ENCODE measurements at regions not wholly inside any gene's neighbourhood (a gene's known extent, or its start where the extent isn't known, plus 50 kb on each side); places are given as distances from the start of the nearest gene placed in this dataset.
A peak's percentile ranks its signal among the peaks of the same experiment; 100 is the strongest.
"Not testable (repeated sequence)": the region's sequence is repeated elsewhere in the genome, so short reads cannot be mapped to it uniquely, and the experiment has no call there.

DNA sequence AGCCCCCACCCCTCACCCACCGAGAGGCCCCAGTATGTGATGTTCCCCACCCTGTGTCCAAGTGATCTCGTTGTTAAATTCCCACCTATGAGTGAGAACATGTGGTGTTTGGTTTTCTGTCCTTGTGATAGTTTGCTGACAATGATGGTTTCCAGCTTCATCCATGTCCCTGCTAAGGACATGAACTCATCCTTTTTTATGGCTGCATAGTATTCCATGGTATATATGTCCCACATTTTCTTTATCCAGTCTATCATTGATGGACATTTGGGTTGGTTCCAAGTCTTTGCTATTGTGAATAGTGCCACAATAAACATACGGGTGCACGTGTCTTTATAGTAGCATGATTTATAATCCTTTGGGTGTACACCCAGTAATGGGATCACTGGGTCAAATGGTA lies 79.2 kb downstream of the PXDC1 start:
- not testable (repeated sequence) for H3K9me3 ChIP-seq (ENCODE audit: low read length); H3K9ac ChIP-seq (ENCODE audit: low read length); H3K4me3 ChIP-seq (ENCODE audit: low read depth in 1 of 2, low read length in 2 of 2); H3K27me3 ChIP-seq (ENCODE audit: control insufficient read depth in 1 of 2, insufficient read depth in 2 of 2, low read length in 2 of 2); H3K27ac ChIP-seq (ENCODE audit: low read depth, low read length); H3K4me1 ChIP-seq (ENCODE audit: insufficient read depth, low read length); H3K36me3 ChIP-seq (ENCODE audit: insufficient read depth, low read length)

DNA sequence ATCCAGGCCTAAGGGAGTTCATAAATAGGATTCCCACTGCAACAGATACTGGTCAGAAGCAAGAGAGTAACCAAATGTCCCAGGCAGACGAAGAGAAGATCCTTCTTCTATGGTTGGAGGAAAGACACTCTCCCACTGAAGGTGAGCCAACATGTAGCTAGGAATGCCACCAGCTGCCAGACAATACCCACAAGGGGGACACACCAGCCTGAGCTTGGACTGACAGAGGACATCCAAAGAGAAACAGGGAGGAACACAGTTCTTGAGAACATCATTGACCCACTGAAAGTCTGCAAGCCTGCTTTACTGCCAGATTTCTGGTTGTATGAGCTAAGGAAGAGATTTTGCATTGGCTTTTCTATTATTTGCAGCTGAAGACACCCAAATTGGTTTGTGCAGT lies 80.1 kb downstream of the PXDC1 start:
- Histone ChIP-seq H3K27me3 (ENCODE audit: control insufficient read depth in 1 of 2, insufficient read depth in 2 of 2, low read length in 2 of 2) (no peaks in the 10 kb centered on the region), H3K4me1 (ENCODE audit: insufficient read depth, low read length) (no peaks in the 10 kb centered on the region), H3K36me3 (ENCODE audit: insufficient read depth, low read length) (no peaks in the 10 kb centered on the region), H3K27ac (ENCODE audit: low read depth, low read length) (no peak overlapping the region), H3K9me3 (ENCODE audit: low read length) (no peaks in the 10 kb centered on the region), H3K4me3 (ENCODE audit: low read depth in 1 of 2, low read length in 2 of 2) (no peak overlapping the region), H3K9ac (ENCODE audit: low read length) (no peak overlapping the region)

DNA sequence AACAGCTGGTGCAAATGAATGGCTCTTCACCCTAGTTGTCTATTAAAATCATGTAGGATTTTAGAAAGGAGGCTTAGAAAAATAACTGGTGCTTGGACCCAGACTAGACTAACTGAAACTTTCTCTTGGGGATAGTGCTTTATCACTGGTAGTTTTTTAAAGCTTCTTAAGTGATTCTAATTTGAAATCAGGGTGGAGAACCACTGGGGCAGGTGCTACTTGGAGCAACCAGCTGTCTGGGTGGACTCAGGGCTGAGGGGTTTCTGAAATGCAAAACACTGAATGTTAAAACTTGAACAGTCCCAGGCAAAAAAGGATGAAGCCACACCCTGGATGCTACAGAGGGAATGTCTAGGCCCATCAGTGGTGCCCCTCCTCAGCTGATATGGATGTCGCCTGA lies 81.2 kb downstream of the PXDC1 start:
- no peaks in the 10 kb centered on the region for H3K9me3 ChIP-seq (ENCODE audit: low read length)
- H3K4me3 ChIP-seq (ENCODE audit: low read depth in 1 of 2, low read length in 2 of 2), result no peak overlapping the region
- no peaks in the 10 kb centered on the region for H3K36me3 ChIP-seq (ENCODE audit: insufficient read depth, low read length)
- no peak overlapping the region for H3K27ac ChIP-seq (ENCODE audit: low read depth, low read length)
- H3K27me3 ChIP-seq (ENCODE audit: control insufficient read depth in 1 of 2, insufficient read depth in 2 of 2, low read length in 2 of 2), result no peaks in the 10 kb centered on the region
- peaks cover 9% of the 10 kb centered on the region for H3K4me1 ChIP-seq (ENCODE audit: insufficient read depth, low read length)
- no peak overlapping the region for H3K9ac ChIP-seq (ENCODE audit: low read length)

DNA sequence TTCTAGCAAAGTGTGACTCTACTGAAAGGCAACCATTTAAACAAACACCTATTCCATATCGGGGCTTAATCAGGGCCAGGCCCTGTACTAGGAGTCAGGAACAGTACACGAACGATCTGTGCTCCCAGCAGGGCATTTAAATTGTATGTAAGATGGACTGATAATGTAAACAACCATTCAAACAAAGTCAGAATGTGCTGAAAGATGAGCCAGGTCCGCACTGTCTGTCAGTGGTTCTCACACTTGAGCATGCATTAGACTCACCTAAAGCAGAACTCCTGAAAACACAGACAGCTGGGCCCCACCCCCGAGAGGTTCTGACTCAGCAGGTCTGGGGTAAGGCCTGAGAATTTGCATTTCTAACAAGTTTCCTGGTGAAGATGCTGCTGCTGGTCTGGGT lies 81.6 kb downstream of the PXDC1 start:
- H3K4me1 ChIP-seq (ENCODE audit: insufficient read depth, low read length), result peaks cover 13% of the 10 kb centered on the region
- no peak overlapping the region for H3K9ac ChIP-seq (ENCODE audit: low read length)
- H3K27me3 ChIP-seq (ENCODE audit: control insufficient read depth in 1 of 2, insufficient read depth in 2 of 2, low read length in 2 of 2), result no peaks in the 10 kb centered on the region
- H3K4me3 ChIP-seq (ENCODE audit: low read depth in 1 of 2, low read length in 2 of 2), result no peak overlapping the region
- no peaks in the 10 kb centered on the region for H3K9me3 ChIP-seq (ENCODE audit: low read length)
- H3K36me3 ChIP-seq (ENCODE audit: insufficient read depth, low read length), result no peaks in the 10 kb centered on the region
- no peak overlapping the region for H3K27ac ChIP-seq (ENCODE audit: low read depth, low read length)

DNA sequence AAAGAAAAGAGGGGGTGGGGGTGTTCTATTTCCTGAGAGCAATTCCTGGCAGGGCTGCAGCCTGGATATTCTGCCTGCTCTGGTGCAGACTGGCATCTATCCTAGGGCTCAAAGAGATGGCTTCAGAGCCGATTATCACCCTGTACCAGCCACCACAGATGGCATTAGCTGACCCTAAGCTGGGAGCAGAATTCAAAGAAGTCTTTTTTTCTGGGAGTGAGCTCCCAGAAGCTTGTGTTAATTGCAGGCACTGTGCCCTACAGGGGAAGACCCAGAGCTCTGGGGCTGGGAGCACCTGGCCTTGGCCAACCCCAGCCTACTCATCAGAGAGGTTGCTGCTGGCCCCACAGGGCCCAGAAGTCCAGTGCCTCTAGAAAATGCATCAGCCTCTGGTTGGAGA lies 85.9 kb downstream of the PXDC1 start:
- peak overlapping the region; percentile 7 for H3K27ac ChIP-seq (ENCODE audit: low read depth, low read length)
- H3K9ac ChIP-seq (ENCODE audit: low read length), result no peak overlapping the region
- H3K36me3 ChIP-seq (ENCODE audit: insufficient read depth, low read length), result no peaks in the 10 kb centered on the region
- H3K9me3 ChIP-seq (ENCODE audit: low read length), result no peaks in the 10 kb centered on the region
- no peaks in the 10 kb centered on the region for H3K27me3 ChIP-seq (ENCODE audit: control insufficient read depth in 1 of 2, insufficient read depth in 2 of 2, low read length in 2 of 2)
- no peak overlapping the region for H3K4me3 ChIP-seq (ENCODE audit: low read depth in 1 of 2, low read length in 2 of 2)
- peaks cover 28% of the 10 kb centered on the region for H3K4me1 ChIP-seq (ENCODE audit: insufficient read depth, low read length)

DNA sequence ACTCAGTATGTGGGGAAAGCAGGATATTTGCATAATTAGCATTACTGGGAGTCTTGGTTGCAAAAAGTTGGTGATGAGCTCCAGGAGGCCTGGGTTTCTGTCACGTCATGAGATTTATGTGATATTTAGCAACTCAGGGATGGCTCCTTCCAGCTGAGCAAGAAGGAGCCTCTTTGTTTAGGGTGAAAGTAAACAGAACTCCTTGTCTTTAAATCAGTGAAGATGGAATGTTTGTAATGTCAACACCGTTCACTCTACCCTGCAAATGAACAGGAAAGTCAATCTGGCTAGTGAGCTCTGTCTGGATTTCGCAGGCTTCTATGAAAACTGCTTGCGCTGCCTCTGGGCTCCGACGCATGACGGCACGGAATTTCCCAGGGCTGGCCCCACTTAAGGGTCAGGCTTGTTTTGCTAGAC lies 86.9 kb downstream of the PXDC1 start:
- Histone ChIP-seq H3K27ac (ENCODE audit: low read depth, low read length) (peak overlapping the region; percentile 56), H3K4me3 (ENCODE audit: low read depth in 1 of 2, low read length in 2 of 2) (no peak overlapping the region), H3K4me1 (ENCODE audit: insufficient read depth, low read length) (peaks cover 28% of the 10 kb centered on the region), H3K9ac (ENCODE audit: low read length) (no peak overlapping the region), H3K9me3 (ENCODE audit: low read length) (no peaks in the 10 kb centered on the region), H3K36me3 (ENCODE audit: insufficient read depth, low read length) (no peaks in the 10 kb centered on the region), H3K27me3 (ENCODE audit: control insufficient read depth in 1 of 2, insufficient read depth in 2 of 2, low read length in 2 of 2) (no peaks in the 10 kb centered on the region)

DNA sequence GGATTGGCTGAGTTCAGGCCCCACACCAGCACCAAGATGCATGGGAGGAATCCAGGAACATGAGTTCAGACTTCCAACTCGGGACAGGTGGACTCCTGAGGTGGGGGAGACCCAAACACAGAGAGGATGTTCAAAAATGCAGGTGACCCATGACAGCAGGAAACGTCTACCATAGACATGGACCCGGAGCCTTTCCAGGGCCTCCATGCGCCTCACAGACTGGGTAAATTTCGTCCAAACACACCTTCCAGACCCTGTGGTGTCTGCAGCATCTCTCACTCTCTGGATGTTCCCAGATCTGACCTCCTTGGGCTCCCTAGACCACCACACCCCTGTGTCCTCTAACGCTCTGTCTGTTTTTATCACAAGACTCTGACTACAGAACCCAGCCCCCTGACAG lies 87.7 kb downstream of the PXDC1 start:
- no peaks in the 10 kb centered on the region for H3K27me3 ChIP-seq (ENCODE audit: control insufficient read depth in 1 of 2, insufficient read depth in 2 of 2, low read length in 2 of 2)
- no peak overlapping the region for H3K4me3 ChIP-seq (ENCODE audit: low read depth in 1 of 2, low read length in 2 of 2)
- peaks cover 28% of the 10 kb centered on the region for H3K4me1 ChIP-seq (ENCODE audit: insufficient read depth, low read length)
- H3K36me3 ChIP-seq (ENCODE audit: insufficient read depth, low read length), result no peaks in the 10 kb centered on the region
- no peak overlapping the region for H3K9ac ChIP-seq (ENCODE audit: low read length)
- no peaks in the 10 kb centered on the region for H3K9me3 ChIP-seq (ENCODE audit: low read length)
- H3K27ac ChIP-seq (ENCODE audit: low read depth, low read length), result no peak overlapping the region

DNA sequence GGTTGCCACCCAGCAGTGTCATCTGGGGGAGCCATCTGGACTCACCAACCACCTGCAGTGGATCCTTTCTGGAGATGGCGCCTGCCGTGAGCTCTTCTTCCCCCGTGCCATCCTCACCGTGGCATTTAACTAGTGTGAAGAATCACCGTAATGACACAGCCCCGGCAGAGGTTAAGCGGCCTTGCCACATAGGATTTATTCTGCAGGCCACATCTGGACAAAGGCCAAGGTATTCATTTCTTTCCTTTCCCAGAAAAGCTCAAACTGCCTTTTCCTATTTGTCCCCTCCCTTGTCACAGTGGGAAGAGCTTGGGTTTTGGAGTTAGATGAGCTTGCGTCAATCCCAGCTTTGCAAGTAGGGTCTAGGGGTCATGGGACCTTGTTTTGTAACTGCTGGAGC lies 88.4 kb downstream of the PXDC1 start:
- H3K9me3 ChIP-seq (ENCODE audit: low read length), result no peaks in the 10 kb centered on the region

DNA sequence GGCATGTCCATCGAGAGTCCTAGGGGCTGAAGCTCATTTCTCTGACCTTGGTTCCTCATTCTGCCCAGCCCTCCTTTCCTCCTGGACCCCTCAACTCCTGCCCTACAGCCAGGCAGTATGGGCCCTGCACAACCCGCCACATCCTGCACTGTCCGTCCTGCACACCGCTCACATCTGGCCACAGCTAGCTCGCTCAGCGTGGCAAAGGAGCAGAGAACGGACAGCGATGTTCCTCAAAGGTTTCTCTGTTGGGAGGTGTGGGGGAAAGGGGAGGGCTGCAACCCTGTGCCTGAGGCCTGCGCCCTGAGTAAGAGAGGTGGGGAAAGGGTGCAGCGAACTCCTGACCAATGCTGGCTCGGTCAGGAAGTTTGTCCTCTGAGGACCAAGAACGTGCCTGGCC lies 90.1 kb downstream of the PXDC1 start:
- H3K9me3 ChIP-seq (ENCODE audit: low read length), result no peaks in the 10 kb centered on the region
- H3K36me3 ChIP-seq (ENCODE audit: insufficient read depth, low read length), result no peaks in the 10 kb centered on the region
- H3K27ac ChIP-seq (ENCODE audit: low read depth, low read length), result no peak overlapping the region
- H3K4me3 ChIP-seq (ENCODE audit: low read depth in 1 of 2, low read length in 2 of 2), result no peak overlapping the region
- H3K4me1 ChIP-seq (ENCODE audit: insufficient read depth, low read length), result peaks cover 28% of the 10 kb centered on the region
- H3K27me3 ChIP-seq (ENCODE audit: control insufficient read depth in 1 of 2, insufficient read depth in 2 of 2, low read length in 2 of 2), result no peaks in the 10 kb centered on the region
- H3K9ac ChIP-seq (ENCODE audit: low read length), result no peak overlapping the region

More for the DNA sequence above, 88.4 kb downstream of the PXDC1 start:
- H3K27me3 ChIP-seq (ENCODE audit: control insufficient read depth in 1 of 2, insufficient read depth in 2 of 2, low read length in 2 of 2), result no peaks in the 10 kb centered on the region
- H3K4me1 ChIP-seq (ENCODE audit: insufficient read depth, low read length), result peaks cover 28% of the 10 kb centered on the region
- H3K27ac ChIP-seq (ENCODE audit: low read depth, low read length), result no peak overlapping the region
- H3K9ac ChIP-seq (ENCODE audit: low read length), result no peak overlapping the region
- H3K36me3 ChIP-seq (ENCODE audit: insufficient read depth, low read length), result no peaks in the 10 kb centered on the region
- no peak overlapping the region for H3K4me3 ChIP-seq (ENCODE audit: low read depth in 1 of 2, low read length in 2 of 2)

DNA sequence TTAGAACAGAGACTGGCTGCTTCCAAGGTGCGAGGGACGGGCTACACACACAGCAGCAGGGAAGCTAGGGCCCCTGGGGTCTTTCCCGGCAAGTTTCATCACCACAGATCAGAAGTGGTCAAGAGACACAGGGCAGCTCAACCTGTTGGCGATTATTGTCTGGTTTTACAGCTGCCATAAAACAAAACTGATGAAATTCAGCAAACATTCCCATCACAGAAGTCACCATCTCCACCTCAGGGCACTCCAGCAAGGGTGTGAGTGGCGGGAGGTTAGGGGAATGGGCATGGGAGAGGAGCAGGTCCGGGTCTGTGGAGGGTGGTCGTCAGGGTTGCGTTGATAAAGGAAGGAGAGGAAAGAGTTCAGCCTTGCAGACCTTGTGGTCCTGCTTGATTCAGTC lies 91.0 kb downstream of the PXDC1 start:
- no peak overlapping the region for H3K27ac ChIP-seq (ENCODE audit: low read depth, low read length)
- H3K36me3 ChIP-seq (ENCODE audit: insufficient read depth, low read length), result no peaks in the 10 kb centered on the region
- no peaks in the 10 kb centered on the region for H3K27me3 ChIP-seq (ENCODE audit: control insufficient read depth in 1 of 2, insufficient read depth in 2 of 2, low read length in 2 of 2)
- H3K4me1 ChIP-seq (ENCODE audit: insufficient read depth, low read length), result peaks cover 20% of the 10 kb centered on the region
- H3K4me3 ChIP-seq (ENCODE audit: low read depth in 1 of 2, low read length in 2 of 2), result no peak overlapping the region
- no peaks in the 10 kb centered on the region for H3K9me3 ChIP-seq (ENCODE audit: low read length)
- H3K9ac ChIP-seq (ENCODE audit: low read length), result no peak overlapping the region

DNA sequence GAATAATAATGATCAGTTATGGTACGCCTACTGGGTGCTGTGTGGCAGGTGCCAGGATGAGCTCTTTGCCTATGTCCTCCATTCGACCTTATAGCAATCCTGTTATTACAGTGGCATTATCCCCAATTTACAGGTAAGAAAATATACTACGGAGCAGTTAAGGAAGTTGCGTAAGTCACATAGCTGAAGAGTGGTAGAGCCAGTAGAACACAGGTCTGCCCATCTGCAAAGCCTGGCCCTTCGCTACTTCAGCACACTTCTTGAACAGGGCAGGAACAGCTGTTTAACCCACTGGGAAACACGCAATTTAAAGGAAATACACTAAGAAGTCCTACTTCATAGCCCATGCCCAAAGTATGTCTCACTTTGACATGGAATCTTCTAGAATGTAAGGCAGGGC lies 91.8 kb downstream of the PXDC1 start:
- peaks cover 13% of the 10 kb centered on the region for H3K4me1 ChIP-seq (ENCODE audit: insufficient read depth, low read length)
- no peak overlapping the region for H3K4me3 ChIP-seq (ENCODE audit: low read depth in 1 of 2, low read length in 2 of 2)
- no peaks in the 10 kb centered on the region for H3K9me3 ChIP-seq (ENCODE audit: low read length)
- no peaks in the 10 kb centered on the region for H3K36me3 ChIP-seq (ENCODE audit: insufficient read depth, low read length)
- no peak overlapping the region for H3K9ac ChIP-seq (ENCODE audit: low read length)
- no peaks in the 10 kb centered on the region for H3K27me3 ChIP-seq (ENCODE audit: control insufficient read depth in 1 of 2, insufficient read depth in 2 of 2, low read length in 2 of 2)
- no peak overlapping the region for H3K27ac ChIP-seq (ENCODE audit: low read depth, low read length)

DNA sequence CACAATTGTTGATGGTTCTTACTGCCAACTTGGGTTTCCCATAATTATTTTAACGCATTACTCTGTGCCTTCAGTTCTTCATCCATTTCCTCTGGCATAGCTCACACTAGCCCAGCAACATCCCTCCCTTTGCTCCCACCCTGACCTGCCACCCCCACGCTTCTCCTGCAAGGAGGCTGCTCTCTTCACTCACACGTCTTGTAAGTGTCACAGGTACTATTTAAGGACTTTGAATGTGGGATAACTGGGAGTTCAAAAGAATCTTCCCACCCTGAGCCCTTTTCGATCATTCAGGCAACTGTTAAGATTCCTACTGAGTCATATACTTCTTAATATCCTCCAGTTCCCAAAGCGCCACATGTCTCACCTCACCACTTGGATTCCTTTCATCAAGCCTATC lies 95.4 kb downstream of the PXDC1 start:
- Histone ChIP-seq H3K4me1 (ENCODE audit: insufficient read depth, low read length) (no peaks in the 10 kb centered on the region), H3K36me3 (ENCODE audit: insufficient read depth, low read length) (no peaks in the 10 kb centered on the region), H3K27me3 (ENCODE audit: control insufficient read depth in 1 of 2, insufficient read depth in 2 of 2, low read length in 2 of 2) (no peaks in the 10 kb centered on the region), H3K9me3 (ENCODE audit: low read length) (no peaks in the 10 kb centered on the region), H3K27ac (ENCODE audit: low read depth, low read length) (no peak overlapping the region), H3K4me3 (ENCODE audit: low read depth in 1 of 2, low read length in 2 of 2) (no peak overlapping the region), H3K9ac (ENCODE audit: low read length) (no peak overlapping the region)

Measured in muscle layer of colon (tissue), 2 donors.